Gastroesophageal sphincter (tissue), 4 donors: ENCODE measurements at regions not wholly inside any gene's neighbourhood (a gene's known extent, or its start where the extent isn't known, plus 50 kb on each side); places are given as distances from the start of the nearest gene placed in this dataset.

Experiments used
- ATAC-seq: fragments of 150-250 bp; one replicate; pipeline ENCODE4 v1.9.1; 2016; ENCODE audit warnings: mild to moderate bottlenecking, moderate library complexity
- H3K27ac ChIP-seq, 4 donors: fragments of 200-600 bp; sonication (generic) in 3 of 4; 1 replicate in 3 of 4; 2 replicates in 1 of 4; pipeline ENCODE4 v1.5.1; 2016 to 2019
- H3K27me3 ChIP-seq: fragments of 200-600 bp; sonication (generic); one replicate; pipeline ENCODE4 v1.5.1; 2019
- H3K36me3 ChIP-seq, 2 donors: fragments of 200-600 bp; sonication (generic); one replicate each; pipeline ENCODE4 v1.5.1; 2019; ENCODE audit warnings: control low read depth in 1 of 2
- H3K4me1 ChIP-seq, 3 donors: fragments of 200-600 bp; sonication (generic); 1 replicate in 2 of 3; 2 replicates in 1 of 3; pipeline ENCODE4 v1.5.1; 2016 to 2019; ENCODE audit warnings: control low read depth in 2 of 3
- H3K4me3 ChIP-seq, 2 donors: fragments of 200-600 bp; sonication (generic); one replicate each; pipeline ENCODE4 v1.5.1; 2019; ENCODE audit warnings: mild to moderate bottlenecking in 1 of 2, moderate library complexity in 1 of 2
- H3K9me3 ChIP-seq, 3 donors: fragments of 200-600 bp; sonication (generic); one replicate each; pipeline ENCODE4 v1.5.1; 2017 to 2019; ENCODE audit warnings: control low read depth in 2 of 3
- CTCF ChIP-seq, 4 experiments: fragments of 200-600 bp in 2 of 4; fragments of 450-650 bp in 2 of 4; sonication (generic) in 1 of 4; IDR thresholded peaks; one replicate each; pipeline ENCODE4 v1.5.1; 2017 to 2019; ENCODE audit warnings: antibody characterized with exemption in 4 of 4, mild to moderate bottlenecking in 2 of 4, moderate library complexity in 2 of 4
- EP300 ChIP-seq: sonication (generic); formaldehyde crosslinking; IDR thresholded peaks from one replicate; pipeline ENCODE4 v1.6.1; 2017; ENCODE audit warnings: antibody characterized with exemption, mild to moderate bottlenecking
- POLR2A ChIP-seq, 2 donors: fragments of 450-650 bp; IDR thresholded peaks; one replicate each; pipeline ENCODE4 v1.6.1; 2017; ENCODE audit warnings: antibody characterized with exemption in 2 of 2, mild to moderate bottlenecking in 2 of 2, moderate library complexity in 1 of 2
- POLR2AphosphoS5 ChIP-seq: sonication (generic); formaldehyde crosslinking; IDR thresholded peaks from one replicate; pipeline ENCODE4 v1.6.1; 2017; ENCODE audit warnings: antibody characterized with exemption
- WGBS, 2 donors: methylation state at CpG; one replicate each; pipeline ENCODE4 v1.1.5; 2018; ENCODE audit warnings: low coverage in 1 of 2; 5-methylcytosine and 5-hydroxymethylcytosine counted together

GRCh38 chr3:43185274-43185982, 79.5 kb upstream of the POMGNT2 start:
- Histone ChIP-seq H3K27me3 (no peaks in the 10 kb centered on the region), H3K27ac (no peak overlapping the region), H3K36me3 (no peaks in the 10 kb centered on the region), H3K4me1 (peaks cover 0 to 7% (median 0%) of the 10 kb centered on the region in 3 donors), H3K9me3 (no peaks in the 10 kb centered on the region), H3K4me3 (no peak overlapping the region)
- 80% methylated on average over 2 to 3 of the region's 5 CpGs for WGBS, 2 donors
- TF ChIP-seq CTCF (IDR thresholded peaks at IDR 0.05): no peak
- TF ChIP-seq EP300: no peak
- no peak for TF ChIP-seq POLR2A (IDR thresholded peaks at IDR 0.05)
- TF ChIP-seq POLR2AphosphoS5: no peak
- ATAC-seq: no peak

DNA sequence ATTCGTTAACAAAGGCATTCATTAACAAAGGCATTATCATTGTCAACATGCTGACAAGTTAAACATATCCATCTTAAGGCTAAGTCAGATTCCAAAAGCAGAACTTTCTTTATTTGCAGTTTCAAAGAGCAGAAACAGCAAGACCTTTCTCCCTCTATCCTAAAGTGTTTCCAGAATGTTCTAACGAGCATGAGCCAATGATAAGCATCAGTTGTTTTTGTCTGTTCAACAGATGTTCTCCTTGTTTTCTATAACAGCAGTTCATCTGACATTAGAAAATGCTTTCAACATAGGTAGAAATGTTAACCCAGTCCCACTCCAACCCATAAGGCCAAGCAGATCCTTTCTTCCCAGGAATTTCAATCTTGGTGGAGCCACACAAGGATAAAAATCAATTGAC, 77.6 kb upstream of the POMGNT2 start:
- Histone ChIP-seq H3K4me3 (no peak overlapping the region), H3K36me3 (no peaks in the 10 kb centered on the region), H3K27me3 (no peaks in the 10 kb centered on the region), H3K4me1 (peaks cover 0 to 19% (median 0%) of the 10 kb centered on the region in 3 donors), H3K9me3 (no peaks in the 10 kb centered on the region), H3K27ac (no peak overlapping the region)
- no peak for ATAC-seq
- TF ChIP-seq POLR2A (IDR thresholded peaks at IDR 0.05): no peak
- TF ChIP-seq CTCF (IDR thresholded peaks at IDR 0.05): no peak
- no peak for TF ChIP-seq POLR2AphosphoS5
- TF ChIP-seq EP300: no peak
- 84 to 92% methylated on average over 2 of the region's 2 CpGs for WGBS, 2 donors

- TF ChIP-seq EP300 (no peak), POLR2AphosphoS5 (no peak), CTCF (IDR thresholded peaks at IDR 0.05) (no peak), POLR2A (IDR thresholded peaks at IDR 0.05) (no peak)
- no peak for ATAC-seq
- peaks cover 0 to 19% (median 0%) of the 10 kb centered on the region in 3 donors for H3K4me1 ChIP-seq
- H3K36me3 ChIP-seq: no peaks in the 10 kb centered on the region
- no peak overlapping the region for H3K4me3 ChIP-seq
- no peak overlapping the region for H3K27ac ChIP-seq
- H3K9me3 ChIP-seq: no peaks in the 10 kb centered on the region
- H3K27me3 ChIP-seq: no peaks in the 10 kb centered on the region
- 81 to 90% methylated on average over 3 to 9 of the region's 13 CpGs for WGBS, 2 donors
Measured at GRCh38 chr3:43181202-43181821, 75.4 kb upstream of the POMGNT2 start.

DNA sequence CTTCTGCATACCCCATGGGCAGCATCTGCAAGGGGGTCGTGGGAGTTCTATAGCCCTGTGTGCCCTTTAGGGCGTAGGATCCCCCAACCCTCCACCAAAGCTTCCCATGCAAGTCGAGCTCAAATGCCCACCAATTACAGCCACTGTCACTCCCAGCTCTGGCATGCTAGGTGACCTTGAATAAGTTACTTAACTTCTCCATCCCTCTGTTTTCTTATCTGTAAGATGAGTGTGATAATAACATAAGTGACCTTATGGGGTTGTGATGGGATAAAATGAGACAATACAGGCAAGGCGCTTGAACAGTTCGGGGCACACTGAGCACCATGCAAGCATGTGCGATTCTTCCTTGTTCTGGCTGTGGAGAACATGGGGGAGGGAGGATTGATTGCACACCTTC, 74.8 kb upstream of the POMGNT2 start:
- WGBS, 2 donors: 78 to 95% methylated on average over 4 of the region's 6 CpGs
- Histone ChIP-seq H3K27ac (no peak overlapping the region), H3K4me1 (peaks cover 0 to 19% (median 0%) of the 10 kb centered on the region in 3 donors), H3K9me3 (no peaks in the 10 kb centered on the region), H3K4me3 (no peak overlapping the region), H3K27me3 (no peaks in the 10 kb centered on the region), H3K36me3 (no peaks in the 10 kb centered on the region)
- TF ChIP-seq EP300 (no peak), CTCF (IDR thresholded peaks at IDR 0.05) (no peak), POLR2A (IDR thresholded peaks at IDR 0.05) (no peak), POLR2AphosphoS5 (no peak)
- no peak for ATAC-seq

- Histone ChIP-seq H3K27me3 (no peaks in the 10 kb centered on the region), H3K4me1 (peaks cover 0 to 19% (median 0%) of the 10 kb centered on the region in 3 donors), H3K9me3 (no peaks in the 10 kb centered on the region), H3K36me3 (no peaks in the 10 kb centered on the region), H3K4me3 (no peak overlapping the region), H3K27ac (no peak overlapping the region)
- peak; percentile 29 for TF ChIP-seq POLR2AphosphoS5
- TF ChIP-seq POLR2A (IDR thresholded peaks at IDR 0.05): no peak
- no peak for ATAC-seq
- WGBS, 2 donors: 17 to 49% methylated on average over 2 to 4 of the region's 4 CpGs
Measured at GRCh38 chr3:43180027-43180426, 74.1 kb upstream of the POMGNT2 start.
